Large intestine (tissue), 3 donors: ENCODE measurements at regions not wholly inside any gene's neighbourhood (a gene's known extent, or its start where the extent isn't known, plus 50 kb on each side); places are given as distances from the start of the nearest gene placed in this dataset.

ENCODE experiments used
- DNase-seq, 2 donors: peaks; one replicate each; pipeline versions ENCODE4 v3.0.0 to v3.0.0-alpha.2; 2013
- H3K27ac ChIP-seq: one replicate; pipeline ENCODE4 v1.5.1; 2013; ENCODE audit warnings: low read length
- H3K27me3 ChIP-seq: 2 replicates; pipeline ENCODE4 v1.6.1; 2013; ENCODE audit warnings: low read length; ENCODE audit not compliant: control insufficient read depth, insufficient read depth
- H3K36me3 ChIP-seq: 2 replicates; pipeline ENCODE4 v1.6.1; 2013; ENCODE audit warnings: low read length; ENCODE audit not compliant: control insufficient read depth, insufficient read depth
- H3K4me1 ChIP-seq: one replicate; pipeline ENCODE4 v1.6.1; 2013; ENCODE audit warnings: low read length; ENCODE audit not compliant: control insufficient read depth, insufficient read depth
- H3K4me3 ChIP-seq: one replicate; pipeline ENCODE4 v1.5.1; 2013; ENCODE audit warnings: low read length
- H3K9me3 ChIP-seq: one replicate; pipeline ENCODE4 v1.6.1; 2013; ENCODE audit warnings: mild to moderate bottlenecking, low read depth, low read length, moderate library complexity; ENCODE audit not compliant: control insufficient read depth
- WGBS: methylation state at CpG from one replicate; pipeline ENCODE4 v1.1.5; 2013; ENCODE audit warnings: low lambda C conversion rate; ENCODE audit not compliant: insufficient coverage; 5-methylcytosine and 5-hydroxymethylcytosine counted together

DNA sequence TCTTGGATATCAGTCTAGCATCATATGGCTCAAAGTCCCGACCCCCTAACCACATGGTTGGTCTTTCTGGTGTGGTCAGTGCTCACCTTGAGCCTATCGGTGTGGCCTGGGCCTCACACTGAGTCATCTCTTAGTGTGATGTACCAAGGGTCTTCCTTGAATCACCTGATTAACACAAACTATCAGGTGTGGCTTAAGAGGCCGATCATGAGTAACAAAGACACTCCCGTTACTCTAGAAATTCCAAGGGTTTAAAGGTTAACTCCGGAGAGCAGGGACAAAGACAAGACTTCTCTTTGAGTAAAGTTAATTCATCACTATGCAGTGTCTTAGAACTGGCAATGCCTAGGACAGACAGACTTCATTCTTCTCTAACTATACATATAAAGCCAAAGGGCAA lies 52.3 kb upstream of the ARMC3 start:
- WGBS, result no CpG with 5 or more reads among the region's 5 CpGs
- no peaks in the 10 kb centered on the region for H3K9me3 ChIP-seq
- no peak overlapping the region for H3K27ac ChIP-seq
- no peak overlapping the region for H3K4me3 ChIP-seq
- H3K27me3 ChIP-seq, result no peaks in the 10 kb centered on the region
- peak; percentile 53 to 62 for DNase-seq
- H3K4me1 ChIP-seq, result no peaks in the 10 kb centered on the region
- H3K36me3 ChIP-seq, result no peaks in the 10 kb centered on the region

DNA sequence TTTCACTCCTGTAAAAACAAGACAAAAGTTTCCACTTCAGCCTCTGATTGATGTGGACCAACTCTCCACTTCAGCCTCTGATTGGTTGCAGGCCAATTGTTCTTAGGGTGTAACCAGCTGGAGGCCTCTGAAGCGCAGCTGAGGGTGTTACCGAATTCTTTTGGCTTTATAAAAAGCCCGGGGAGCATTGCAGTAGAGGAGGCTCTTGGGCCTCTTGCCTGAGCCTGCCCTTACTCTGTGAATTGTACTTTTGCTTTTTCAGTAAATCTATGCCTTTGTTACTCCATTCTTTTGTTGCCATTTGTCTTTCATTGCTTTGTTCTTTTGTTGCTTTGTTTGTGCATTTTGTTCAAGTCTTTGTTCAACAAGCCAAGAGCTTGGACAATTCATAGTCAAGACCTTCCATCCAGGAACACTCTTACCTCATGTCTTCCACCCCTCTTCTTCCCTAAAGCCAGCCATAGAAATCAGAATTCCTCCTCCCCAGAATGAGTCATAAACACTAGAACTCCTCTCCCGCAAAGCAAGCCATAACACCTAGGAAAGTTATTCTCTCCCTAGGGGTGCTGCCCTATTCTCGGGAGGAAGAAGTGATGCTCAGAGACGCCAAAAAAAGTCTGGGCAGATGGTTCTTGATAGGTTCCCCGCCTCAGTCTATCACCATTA lies 53.5 kb upstream of the ARMC3 start:
- Histone ChIP-seq H3K4me1 (no peaks in the 10 kb centered on the region), H3K36me3 (no peaks in the 10 kb centered on the region), H3K27me3 (no peaks in the 10 kb centered on the region), H3K4me3 (no peak overlapping the region), H3K27ac (no peak overlapping the region), H3K9me3 (no peaks in the 10 kb centered on the region)
- WGBS, result 100% methylated on average over 1 of the region's 7 CpGs
- no peak for DNase-seq

DNA sequence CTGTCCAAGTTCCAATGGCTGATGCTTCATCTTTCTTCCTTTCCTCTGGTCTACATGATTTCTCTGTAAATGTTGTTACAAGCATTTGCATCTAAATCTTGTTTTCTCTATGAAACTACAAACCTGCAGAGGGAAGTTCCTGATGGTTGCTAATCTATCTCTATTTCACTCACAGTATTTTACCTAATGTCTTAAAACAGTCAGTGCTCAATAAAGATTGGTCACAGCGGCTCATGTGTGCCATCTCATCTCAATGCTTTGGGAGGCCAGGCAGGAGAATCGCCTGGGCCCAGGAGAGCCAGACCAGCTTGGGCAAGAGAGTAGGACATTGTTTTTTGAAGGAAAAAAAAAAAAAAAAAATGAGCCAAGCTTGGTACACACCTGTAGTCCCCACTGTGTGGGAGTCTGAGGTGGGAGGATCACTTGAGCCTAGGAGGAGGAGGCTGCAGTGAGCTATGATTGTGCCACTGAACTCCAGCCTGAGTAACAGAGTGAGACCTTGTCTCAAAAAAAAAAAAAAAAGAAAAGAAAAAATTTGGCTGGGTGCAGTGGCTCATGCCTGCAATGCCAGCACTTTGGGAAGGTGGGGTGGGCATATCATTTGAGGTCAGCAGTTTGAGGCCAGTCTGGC lies 71.3 kb upstream of the ARMC3 start:
- no peaks in the 10 kb centered on the region for H3K9me3 ChIP-seq
- H3K27ac ChIP-seq, result no peak overlapping the region
- no peak for DNase-seq
- H3K27me3 ChIP-seq, result peaks cover 2% of the 10 kb centered on the region
- H3K4me3 ChIP-seq, result no peak overlapping the region
- no CpG with 5 or more reads among the region's 2 CpGs for WGBS
- no peaks in the 10 kb centered on the region for H3K4me1 ChIP-seq
- H3K36me3 ChIP-seq, result no peaks in the 10 kb centered on the region

DNA sequence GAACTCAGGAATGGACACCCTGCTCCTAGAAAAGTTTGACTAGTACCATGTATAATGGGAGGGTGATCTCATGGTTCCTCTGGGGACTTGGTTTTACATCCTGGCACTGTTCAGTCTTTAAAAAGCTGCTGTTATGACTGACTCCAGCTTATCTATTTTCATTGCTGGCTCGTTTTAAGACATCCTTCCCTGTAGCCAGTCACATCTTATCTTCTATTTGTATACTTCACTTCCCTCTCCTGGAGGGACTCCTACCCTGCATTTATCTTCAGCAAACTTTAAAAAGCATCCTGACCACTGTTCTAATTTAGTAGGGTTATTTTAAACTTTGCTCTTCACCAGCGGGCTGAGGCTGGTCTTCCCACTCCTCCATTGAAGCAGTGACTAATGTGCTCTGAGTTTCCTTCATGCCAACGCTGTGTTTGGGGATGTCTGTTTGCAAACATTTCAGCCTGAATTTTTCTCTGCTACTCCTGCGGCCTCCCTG lies 72.9 kb upstream of the ARMC3 start:
- DNase-seq, result no peak
- Histone ChIP-seq H3K4me3 (no peak overlapping the region), H3K4me1 (no peaks in the 10 kb centered on the region), H3K27me3 (peaks cover 2% of the 10 kb centered on the region), H3K9me3 (no peaks in the 10 kb centered on the region), H3K36me3 (no peaks in the 10 kb centered on the region), H3K27ac (no peak overlapping the region)
- WGBS, result 0% methylated on average over 1 of the region's 4 CpGs

DNA sequence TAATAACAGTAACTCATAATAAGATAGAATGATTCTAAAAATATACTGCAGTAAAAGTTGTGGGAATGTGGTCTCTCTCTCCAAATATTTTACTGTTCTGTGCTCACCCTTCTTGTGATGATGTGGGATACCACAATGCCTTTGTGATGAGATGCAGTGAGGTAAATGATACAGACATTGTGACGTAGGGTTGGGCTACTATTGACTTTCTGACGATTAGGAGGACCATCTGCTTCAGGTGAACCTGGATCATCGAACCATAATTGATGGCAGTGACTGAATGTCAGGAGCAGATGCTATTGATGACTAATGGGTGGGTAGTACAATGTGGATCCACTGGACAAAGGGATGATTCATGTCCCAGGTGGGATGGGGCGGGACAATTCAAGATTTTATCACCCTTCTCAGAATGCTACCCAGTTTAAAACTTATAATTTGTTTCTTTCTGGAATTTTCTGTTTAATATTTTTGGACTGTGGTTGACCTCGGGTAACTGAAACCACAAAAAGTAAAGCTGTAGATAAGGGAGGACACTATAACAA lies 73.9 kb upstream of the ARMC3 start:
- 100% methylated on average over 3 of the region's 5 CpGs for WGBS
- Histone ChIP-seq H3K27me3 (peaks cover 2% of the 10 kb centered on the region), H3K4me1 (no peaks in the 10 kb centered on the region), H3K9me3 (no peaks in the 10 kb centered on the region), H3K36me3 (no peaks in the 10 kb centered on the region), H3K4me3 (no peak overlapping the region), H3K27ac (no peak overlapping the region)
- no peak for DNase-seq

DNA sequence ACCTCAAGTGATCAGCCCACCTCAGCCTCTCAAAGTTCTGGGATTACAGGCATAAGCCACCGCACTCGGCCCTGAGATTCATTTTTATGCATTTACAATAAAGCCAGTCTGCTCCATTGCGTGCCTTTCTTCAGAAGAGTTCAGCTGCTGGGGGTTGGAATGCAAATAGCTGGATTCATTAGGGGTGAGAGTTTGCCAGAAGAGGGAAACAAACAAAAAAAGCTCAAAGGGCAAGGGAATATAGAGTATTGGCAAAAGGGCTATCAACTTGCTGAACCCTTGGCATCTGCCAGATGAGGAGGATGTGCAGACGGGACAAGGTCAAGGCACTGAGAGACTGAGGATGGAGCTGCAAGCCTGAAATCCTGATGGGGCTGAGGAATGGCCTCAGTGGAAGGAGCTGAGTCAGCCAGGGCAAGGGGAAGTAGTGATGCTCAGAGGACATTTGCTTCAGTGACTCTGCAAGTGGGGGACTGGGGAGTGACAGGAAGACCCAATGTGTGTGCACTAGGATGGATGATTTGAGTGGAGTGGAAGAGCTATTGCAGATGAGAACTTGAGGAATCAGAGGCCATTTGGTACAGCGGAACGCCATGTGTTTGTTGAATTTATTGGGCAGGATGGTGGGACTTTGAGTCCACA lies 75.0 kb upstream of the ARMC3 start:
- no peaks in the 10 kb centered on the region for H3K36me3 ChIP-seq
- no peak overlapping the region for H3K4me3 ChIP-seq
- WGBS, result 20% methylated on average over 1 of the region's 6 CpGs
- H3K4me1 ChIP-seq, result no peaks in the 10 kb centered on the region
- H3K9me3 ChIP-seq, result no peaks in the 10 kb centered on the region
- no peak for DNase-seq
- H3K27ac ChIP-seq, result no peak overlapping the region
- peaks cover 2% of the 10 kb centered on the region for H3K27me3 ChIP-seq

DNA sequence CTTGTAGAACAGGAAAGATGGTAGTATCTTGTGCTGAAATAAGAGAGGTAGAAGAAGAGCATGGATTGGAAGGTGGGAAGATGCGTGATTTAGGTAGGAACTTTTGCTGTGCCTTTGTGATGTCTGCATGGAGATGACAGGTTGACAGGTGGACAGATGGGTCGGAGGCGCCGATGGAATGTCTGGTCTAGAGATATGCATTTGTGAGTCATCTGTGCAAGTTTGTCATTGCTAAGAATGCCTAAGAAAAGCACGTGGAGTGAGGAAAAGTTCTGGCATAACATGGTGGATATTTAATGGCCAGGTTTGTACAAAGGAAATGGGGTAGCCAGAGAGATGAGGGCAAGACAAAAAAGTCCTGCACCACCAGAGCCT lies 76.0 kb upstream of the ARMC3 start:
- DNase-seq, result no peak
- H3K4me3 ChIP-seq, result no peak overlapping the region
- no peaks in the 10 kb centered on the region for H3K9me3 ChIP-seq
- H3K27me3 ChIP-seq, result peaks cover 2% of the 10 kb centered on the region
- WGBS, result 100% methylated on average over 1 of the region's 5 CpGs
- H3K27ac ChIP-seq, result no peak overlapping the region
- H3K36me3 ChIP-seq, result no peaks in the 10 kb centered on the region
- H3K4me1 ChIP-seq, result no peaks in the 10 kb centered on the region

DNA sequence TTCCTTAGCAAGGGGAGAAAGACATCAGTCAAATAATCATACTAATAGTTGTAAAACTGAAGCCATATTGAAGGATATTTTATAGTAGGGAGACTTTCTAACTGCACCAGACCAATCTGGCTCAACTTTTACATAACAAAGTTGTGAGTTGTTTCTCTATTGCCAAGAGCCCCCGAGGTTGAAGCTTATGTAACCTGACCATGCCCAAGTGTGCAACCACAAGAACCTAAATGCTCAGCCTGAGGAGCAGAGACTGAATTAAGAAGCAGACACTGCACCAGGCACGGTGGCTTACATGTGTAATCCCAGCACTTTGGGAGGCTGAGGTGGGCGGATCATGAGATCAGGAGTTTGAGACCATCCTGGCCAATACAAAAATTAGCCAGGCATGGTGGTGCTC lies 77.3 kb upstream of the ARMC3 start:
- H3K27ac ChIP-seq, result no peak overlapping the region
- no peaks in the 10 kb centered on the region for H3K4me1 ChIP-seq
- WGBS, result no CpG with 5 or more reads among the region's 3 CpGs
- H3K9me3 ChIP-seq, result no peaks in the 10 kb centered on the region
- H3K36me3 ChIP-seq, result no peaks in the 10 kb centered on the region
- DNase-seq, result no peak
- H3K4me3 ChIP-seq, result no peak overlapping the region
- peaks cover 2% of the 10 kb centered on the region for H3K27me3 ChIP-seq

DNA sequence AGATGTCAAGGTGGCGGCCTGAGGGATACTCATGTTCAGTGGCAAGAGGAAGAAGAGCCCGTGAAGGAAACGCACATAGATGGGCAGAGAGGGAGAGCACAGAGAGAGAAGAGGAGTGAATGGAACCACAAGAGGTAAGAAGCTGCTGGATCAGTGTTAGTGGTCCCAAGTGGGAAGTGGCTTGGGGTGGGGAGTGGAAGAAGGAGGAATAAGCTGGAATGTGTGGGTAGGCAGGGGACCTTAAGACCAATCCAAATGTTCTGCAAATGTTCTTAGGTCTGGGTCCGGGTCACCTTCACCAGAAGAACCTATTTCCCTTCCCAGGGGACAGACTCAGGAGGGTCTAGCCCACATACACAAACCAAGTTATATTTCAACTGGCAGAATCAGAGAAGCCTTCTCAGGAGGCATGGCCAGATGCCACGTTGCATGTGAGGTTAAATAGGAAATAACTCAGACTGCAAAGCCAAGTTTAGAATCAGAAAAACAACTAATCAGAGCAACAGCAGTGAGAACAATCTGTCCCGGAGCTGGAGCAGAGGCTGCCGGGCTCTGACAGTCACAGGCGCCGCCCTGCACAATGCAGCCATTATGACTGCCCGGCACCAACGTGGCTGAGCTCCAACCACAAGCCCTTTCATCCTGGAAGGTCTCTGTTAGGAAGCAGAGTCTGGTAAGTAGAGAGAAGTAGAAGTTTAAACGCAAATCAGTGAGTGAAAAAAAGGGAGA lies 78.6 kb upstream of the ARMC3 start:
- Histone ChIP-seq H3K27me3 (peaks cover 2% of the 10 kb centered on the region), H3K4me1 (no peaks in the 10 kb centered on the region), H3K9me3 (no peaks in the 10 kb centered on the region), H3K27ac (no peak overlapping the region), H3K36me3 (no peaks in the 10 kb centered on the region), H3K4me3 (no peak overlapping the region)
- no peak for DNase-seq
- WGBS, result 85% methylated on average over 2 of the region's 12 CpGs

DNA sequence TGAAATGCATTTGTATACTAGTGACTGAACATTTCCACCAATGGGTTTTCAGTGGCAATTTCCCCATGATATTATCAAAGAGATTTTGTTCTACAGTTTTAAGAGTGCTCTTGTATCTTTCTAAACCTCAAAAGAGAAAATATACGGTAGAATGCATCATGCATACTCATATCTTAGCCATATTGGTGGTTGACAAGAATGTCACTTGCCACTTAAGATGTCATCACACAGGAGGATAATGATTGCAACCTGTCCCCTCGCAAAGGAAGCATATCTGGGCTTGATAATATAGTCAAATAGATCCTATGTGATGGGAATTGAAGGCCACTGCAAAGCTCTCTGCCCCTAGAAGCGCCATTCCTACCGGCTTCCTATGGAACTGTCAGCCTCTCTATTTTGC lies 79.3 kb upstream of the ARMC3 start:
- DNase-seq, result no peak
- no CpG with 5 or more reads among the region's 4 CpGs for WGBS
- H3K27me3 ChIP-seq, result peaks cover 2% of the 10 kb centered on the region
- no peak overlapping the region for H3K4me3 ChIP-seq
- H3K36me3 ChIP-seq, result no peaks in the 10 kb centered on the region
- H3K4me1 ChIP-seq, result no peaks in the 10 kb centered on the region
- no peaks in the 10 kb centered on the region for H3K9me3 ChIP-seq
- H3K27ac ChIP-seq, result no peak overlapping the region
